CD4-positive, alpha-beta T cell (primary cell): ENCODE measurements at regions not wholly inside any gene's neighbourhood (a gene's known extent, or its start where the extent isn't known, plus 50 kb on each side); places are given as distances from the start of the nearest gene placed in this dataset.

ENCODE experiments used
- ATAC-seq: fragments of 200-7000 bp; cut with Tn5 transposase; one replicate; pipeline ENCODE4 v1.10.0; 2022; ENCODE audit warnings: mild to moderate bottlenecking; ENCODE audit not compliant: poor library complexity
- CTCF ChIA-PET: fragments of 350-600 bp; sonication (Branson Sonifier 250); formaldehyde crosslinking; loops from one replicate; lab custom pipeline; 2021; ENCODE audit warnings: antibody characterized with exemption, inconsistent platforms; lab: Charles Lee
- POLR2A ChIA-PET: fragments of 350-600 bp; sonication (Branson Sonifier 250); formaldehyde crosslinking; loops from one replicate; lab custom pipeline; 2021; ENCODE audit warnings: antibody characterized with exemption, inconsistent platforms; lab: Charles Lee
- DNase-seq, 14 experiments: peaks; one replicate each; pipeline ENCODE4 v3.0.0-alpha.2; 2013 to 2020; ENCODE audit warnings: mixed read lengths in 2 of 14
- H3K27ac ChIP-seq, 2 donors: one replicate each; pipeline versions ENCODE4 v1.5.1 to v1.7.0; 2013; ENCODE audit warnings: low read length in 2 of 2, low read depth in 1 of 2, mild to moderate bottlenecking in 1 of 2
- H3K27me3 ChIP-seq, 2 experiments: 1 replicate in 1 of 2; 2 replicates in 1 of 2; pipeline versions ENCODE4 v1.6.1 to v1.7.0; 2013; ENCODE audit warnings: low read length in 2 of 2, control low read depth in 1 of 2, mild to moderate bottlenecking in 1 of 2, moderate library complexity in 1 of 2; ENCODE audit not compliant: insufficient read depth in 2 of 2, control insufficient read depth in 1 of 2
- H3K36me3 ChIP-seq: one replicate; pipeline ENCODE4 v1.6.1; 2013; ENCODE audit warnings: low read length, control low read depth; ENCODE audit not compliant: insufficient read depth
- H3K4me1 ChIP-seq: one replicate; pipeline ENCODE4 v1.6.1; 2013; ENCODE audit warnings: low read length, control low read depth; ENCODE audit not compliant: insufficient read depth
- H3K4me3 ChIP-seq: one replicate; pipeline ENCODE4 v1.5.1; 2013; ENCODE audit warnings: mild to moderate bottlenecking, low read length, moderate library complexity
- H3K9me3 ChIP-seq, 2 experiments: 1 replicate in 1 of 2; 2 replicates in 1 of 2; pipeline versions ENCODE4 v1.6.1 to v1.7.0; 2013; ENCODE audit warnings: low read length in 2 of 2, mild to moderate bottlenecking in 2 of 2, control low read depth in 1 of 2, moderate library complexity in 1 of 2; ENCODE audit not compliant: control insufficient read depth in 1 of 2, insufficient read depth in 1 of 2
- H3K27ac Mint-ChIP-seq: one replicate; pipeline ENCODE4 v1.8.0; 2020; ENCODE audit warnings: mixed read lengths
- H3K27me3 Mint-ChIP-seq: one replicate; pipeline ENCODE4 v1.8.0; 2021; ENCODE audit warnings: mixed read lengths
- H3K36me3 Mint-ChIP-seq: one replicate; pipeline ENCODE4 v1.8.0; 2021; ENCODE audit warnings: low read depth, mixed read lengths
- H3K4me1 Mint-ChIP-seq: one replicate; pipeline ENCODE4 v1.8.0; 2021; ENCODE audit warnings: low read depth, mixed read lengths
- H3K4me3 Mint-ChIP-seq: one replicate; pipeline ENCODE4 v1.8.0; 2020; ENCODE audit warnings: mild to moderate bottlenecking, mixed read lengths
- H3K9me3 Mint-ChIP-seq: one replicate; pipeline ENCODE4 v1.8.0; 2020; ENCODE audit warnings: mixed read lengths
- intact Hi-C, 2 experiments: fragments of 100-400 bp; cut with DNase I in 1 of 2; cut with micrococcal nuclease in 1 of 2; formaldehyde crosslinking; loops; one replicate each; pipeline versions ENCODE4 v1.15.1 to v1.9.0; 2023 to 2025; cut with DNase I, micrococcal nuclease
- TF ChIP-seq, protein P1 (sequence below): fragments of 200-600 bp; IDR thresholded peaks from one replicate; pipeline ENCODE4 v1.8.0; 2022; ENCODE audit warnings: antibody characterized with exemption, mild to moderate bottlenecking

GRCh38 chr12:111254106-111254505, 114.8 kb downstream of the PHETA1 start:
- no peak for ATAC-seq
- Mint-ChIP-seq H3K9me3 (no peaks in the 10 kb centered on the region), H3K27me3 (peaks cover 16% of the 10 kb centered on the region), H3K36me3 (no peaks in the 10 kb centered on the region), H3K27ac (no peak overlapping the region), H3K4me1 (no peaks in the 10 kb centered on the region), H3K4me3 (no peak overlapping the region)
- no peak overlapping the region for H3K27ac ChIP-seq
- no peak for DNase-seq
- no peaks in the 10 kb centered on the region for H3K4me1 ChIP-seq
- no peak overlapping the region for H3K4me3 ChIP-seq
- no peaks in the 10 kb centered on the region for H3K9me3 ChIP-seq
- peaks cover 0 to 4% of the 10 kb centered on the region in 2 experiments for H3K27me3 ChIP-seq
- TF ChIP-seq, protein P1, sequence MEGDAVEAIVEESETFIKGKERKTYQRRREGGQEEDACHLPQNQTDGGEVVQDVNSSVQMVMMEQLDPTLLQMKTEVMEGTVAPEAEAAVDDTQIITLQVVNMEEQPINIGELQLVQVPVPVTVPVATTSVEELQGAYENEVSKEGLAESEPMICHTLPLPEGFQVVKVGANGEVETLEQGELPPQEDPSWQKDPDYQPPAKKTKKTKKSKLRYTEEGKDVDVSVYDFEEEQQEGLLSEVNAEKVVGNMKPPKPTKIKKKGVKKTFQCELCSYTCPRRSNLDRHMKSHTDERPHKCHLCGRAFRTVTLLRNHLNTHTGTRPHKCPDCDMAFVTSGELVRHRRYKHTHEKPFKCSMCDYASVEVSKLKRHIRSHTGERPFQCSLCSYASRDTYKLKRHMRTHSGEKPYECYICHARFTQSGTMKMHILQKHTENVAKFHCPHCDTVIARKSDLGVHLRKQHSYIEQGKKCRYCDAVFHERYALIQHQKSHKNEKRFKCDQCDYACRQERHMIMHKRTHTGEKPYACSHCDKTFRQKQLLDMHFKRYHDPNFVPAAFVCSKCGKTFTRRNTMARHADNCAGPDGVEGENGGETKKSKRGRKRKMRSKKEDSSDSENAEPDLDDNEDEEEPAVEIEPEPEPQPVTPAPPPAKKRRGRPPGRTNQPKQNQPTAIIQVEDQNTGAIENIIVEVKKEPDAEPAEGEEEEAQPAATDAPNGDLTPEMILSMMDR = no peak
- intact Hi-C loops = no loop called here
- CTCF ChIA-PET = no interaction called here
- no peaks in the 10 kb centered on the region for H3K36me3 ChIP-seq
- POLR2A ChIA-PET = no interaction called here

- Mint-ChIP-seq H3K36me3 (no peaks in the 10 kb centered on the region), H3K9me3 (no peaks in the 10 kb centered on the region), H3K27me3 (peaks cover 16% of the 10 kb centered on the region), H3K4me1 (no peaks in the 10 kb centered on the region), H3K27ac (no peak overlapping the region), H3K4me3 (no peak overlapping the region)
- H3K36me3 ChIP-seq = no peaks in the 10 kb centered on the region
- no peak for ATAC-seq
- TF ChIP-seq, protein P1 = no peak
- CTCF ChIA-PET = no interaction called here
- no peak for DNase-seq
- H3K9me3 ChIP-seq = no peaks in the 10 kb centered on the region
- H3K4me1 ChIP-seq = no peaks in the 10 kb centered on the region
- H3K27me3 ChIP-seq = peaks cover 0 to 4% of the 10 kb centered on the region in 2 experiments
- no peak overlapping the region for H3K27ac ChIP-seq
- intact Hi-C loops = no loop called here
- POLR2A ChIA-PET = no interaction called here
- no peak overlapping the region for H3K4me3 ChIP-seq
Observed at GRCh38 chr12:111253213-111253612, 115.7 kb downstream of the PHETA1 start.

DNA sequence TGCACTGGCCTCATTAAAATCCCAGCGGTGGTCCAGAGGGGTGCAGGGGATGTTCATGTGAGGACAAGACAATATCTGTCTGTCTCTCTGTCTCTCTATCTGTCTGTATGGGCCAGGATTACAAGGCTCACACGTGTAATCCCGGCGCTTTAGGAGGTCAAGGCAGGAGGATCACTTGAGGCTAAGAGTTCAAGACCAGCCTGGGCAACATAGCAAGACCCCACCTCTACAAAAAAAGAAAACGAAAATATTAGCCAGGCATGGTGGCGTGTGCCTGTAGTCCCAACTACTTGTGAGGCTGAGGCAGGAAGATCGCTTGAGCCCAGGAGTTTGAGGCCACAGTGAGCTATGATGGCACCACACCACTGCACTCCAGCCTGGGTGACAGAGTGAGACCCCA, 117.1 kb downstream of the PHETA1 start:
- H3K27me3 Mint-ChIP-seq = peaks cover 16% of the 10 kb centered on the region
- no peak for ATAC-seq
- POLR2A ChIA-PET = no interaction called here
- DNase-seq = no peak
- Histone ChIP-seq H3K4me1 (no peaks in the 10 kb centered on the region), H3K27me3 (peaks cover 0 to 4% of the 10 kb centered on the region in 2 experiments), H3K36me3 (no peaks in the 10 kb centered on the region), H3K9me3 (no peaks in the 10 kb centered on the region), H3K27ac (no peak overlapping the region), H3K4me3 (no peak overlapping the region)
- TF ChIP-seq, protein P1 = no peak
- H3K4me3 Mint-ChIP-seq = no peak overlapping the region
- H3K36me3 Mint-ChIP-seq = no peaks in the 10 kb centered on the region
- H3K4me1 Mint-ChIP-seq = no peaks in the 10 kb centered on the region
- H3K27ac Mint-ChIP-seq = no peak overlapping the region
- no peaks in the 10 kb centered on the region for H3K9me3 Mint-ChIP-seq
- intact Hi-C loops = no loop called here
- CTCF ChIA-PET = no interaction called here
